OCI-LY3 (cell line): ENCODE measurements at regions not wholly inside any gene's neighbourhood (a gene's known extent, or its start where the extent isn't known, plus 50 kb on each side); places are given as distances from the start of the nearest gene placed in this dataset.

Experiments used
- H2AFZ ChIP-seq: fragments of 200-600, 300-600 bp; shearing (Covaris generic); 2 replicates; pipeline ENCODE4 v1.6.0; 2014; ENCODE audit warnings: antibody characterized with exemption, low read depth, low read length
- H3K27ac ChIP-seq: fragments of 200-600, 300-600 bp; sonication (generic); 2 replicates; pipeline ENCODE4 v1.5.1; 2014; ENCODE audit warnings: mild to moderate bottlenecking, low read length, moderate library complexity, mixed read lengths
- H3K27me3 ChIP-seq: fragments of 200-600, 300-600 bp; sonication (generic); 2 replicates; pipeline ENCODE4 v1.6.1; 2014; ENCODE audit warnings: low read depth, low read length, mixed read lengths
- H3K36me3 ChIP-seq: fragments of 200-600, 300-600 bp; sonication (generic); replicated peaks from 2 replicates; pipeline ENCODE3; 2014; ENCODE audit warnings: low read depth, low read length, mixed read lengths
- H3K4me1 ChIP-seq: fragments of 300-600, 200-600 bp; sonication (generic); 2 replicates; pipeline ENCODE4 v1.6.1; 2014; ENCODE audit warnings: low read length, mixed read lengths
- H3K4me2 ChIP-seq: fragments of 200-600, 300-600 bp; sonication (generic); 2 replicates; pipeline ENCODE4 v1.6.1; 2014; ENCODE audit warnings: low read length, mixed read lengths
- H3K4me3 ChIP-seq: fragments of 300-600, 200-600 bp; sonication (generic); 2 replicates; pipeline ENCODE4 v1.5.1; 2014; ENCODE audit warnings: antibody characterized with exemption, mild to moderate bottlenecking, low read length, moderate library complexity
- H3K79me2 ChIP-seq: fragments of 300-600, 200-600 bp; shearing (Covaris generic); 2 replicates; pipeline ENCODE4 v1.6.1; 2014; ENCODE audit warnings: mild to moderate bottlenecking, low read length, mixed read lengths
- H3K9ac ChIP-seq: fragments of 300-600, 200-600 bp; shearing (Covaris generic); 2 replicates; pipeline ENCODE4 v1.6.0; 2014; ENCODE audit warnings: mild to moderate bottlenecking, low read length, moderate library complexity
- H3K9me3 ChIP-seq: fragments of 200-600, 300-600 bp; shearing (Covaris generic); 2 replicates; pipeline ENCODE4 v1.6.1; 2014; ENCODE audit warnings: low read length, mixed read lengths; ENCODE audit not compliant: insufficient read depth
- H4K20me1 ChIP-seq: fragments of 200-600, 300-600 bp; sonication (generic); 2 replicates; pipeline ENCODE4 v1.6.1; 2016; ENCODE audit warnings: low read length, mixed read lengths; ENCODE audit not compliant: insufficient read depth
- CTCF ChIP-seq: fragments of 200-600, 300-600 bp; sonication (generic); IDR thresholded peaks from 2 replicates; pipeline ENCODE4 v1.5.1; 2014; ENCODE audit warnings: antibody characterized with exemption, low read length, low read depth
- EZH2phosphoT487 ChIP-seq: fragments of 200-600 bp; shearing (Covaris generic); IDR thresholded peaks from 2 replicates; pipeline ENCODE4 v1.6.1; 2018; ENCODE audit warnings: antibody characterized with exemption, mixed run types, low read depth

- Histone ChIP-seq H3K4me3 (no peak overlapping the region), H2AFZ (no peak overlapping the region), H3K9me3 (no peaks in the 10 kb centered on the region), H3K4me2 (no peak overlapping the region), H3K79me2 (no peaks in the 10 kb centered on the region), H4K20me1 (no peaks in the 10 kb centered on the region), H3K36me3 (no peaks in the 10 kb centered on the region), H3K4me1 (no peaks in the 10 kb centered on the region), H3K27ac (no peak overlapping the region), H3K27me3 (peaks cover 29% of the 10 kb centered on the region), H3K9ac (no peak overlapping the region)
- TF ChIP-seq EZH2phosphoT487 (no peak), CTCF (no peak)
These were observed 98.0 kb upstream of the DYNLRB2 start for GRCh38 chr16:80442779-80443178.

GRCh38 chr16:80441935-80442334, 98.9 kb upstream of the DYNLRB2 start:
- Histone ChIP-seq H3K27ac (no peak overlapping the region), H3K27me3 (peaks cover 29% of the 10 kb centered on the region), H3K9me3 (no peaks in the 10 kb centered on the region), H2AFZ (no peak overlapping the region), H3K79me2 (no peaks in the 10 kb centered on the region), H3K9ac (no peak overlapping the region), H3K4me1 (no peaks in the 10 kb centered on the region), H3K4me3 (no peak overlapping the region), H3K4me2 (no peak overlapping the region), H4K20me1 (no peaks in the 10 kb centered on the region), H3K36me3 (no peaks in the 10 kb centered on the region)
- no peak for TF ChIP-seq CTCF
- TF ChIP-seq EZH2phosphoT487: no peak

- H4K20me1 ChIP-seq: no peaks in the 10 kb centered on the region
- no peak for TF ChIP-seq CTCF
- no peak for TF ChIP-seq EZH2phosphoT487
- H3K9ac ChIP-seq: no peak overlapping the region
- no peak overlapping the region for H3K4me2 ChIP-seq
- H3K27me3 ChIP-seq: peaks cover 29% of the 10 kb centered on the region
- H3K9me3 ChIP-seq: no peaks in the 10 kb centered on the region
- no peak overlapping the region for H3K4me3 ChIP-seq
- no peak overlapping the region for H3K27ac ChIP-seq
- no peaks in the 10 kb centered on the region for H3K36me3 ChIP-seq
- H3K4me1 ChIP-seq: no peaks in the 10 kb centered on the region
- no peak overlapping the region for H2AFZ ChIP-seq
- no peaks in the 10 kb centered on the region for H3K79me2 ChIP-seq
These were observed 100.1 kb upstream of the DYNLRB2 start for GRCh38 chr16:80440667-80441066.

- Histone ChIP-seq H3K4me2 (no peak overlapping the region), H4K20me1 (no peaks in the 10 kb centered on the region), H3K27ac (no peak overlapping the region), H3K79me2 (no peaks in the 10 kb centered on the region), H3K27me3 (peaks cover 7% of the 10 kb centered on the region; the same call in 1 of the 2 replicates), H3K9ac (no peak overlapping the region), H3K4me1 (no peaks in the 10 kb centered on the region), H3K4me3 (no peak overlapping the region), H2AFZ (no peak overlapping the region), H3K36me3 (no peaks in the 10 kb centered on the region), H3K9me3 (no peaks in the 10 kb centered on the region)
- TF ChIP-seq EZH2phosphoT487: no peak
- TF ChIP-seq CTCF: no peak
These were observed 103.1 kb upstream of the DYNLRB2 start for GRCh38 chr16:80437707-80438106.
